A673 (cell line): ENCODE measurements at regions not wholly inside any gene's neighbourhood (a gene's known extent, or its start where the extent isn't known, plus 50 kb on each side); places are given as distances from the start of the nearest gene placed in this dataset.
"Not testable (repeated sequence)": the region's sequence is repeated elsewhere in the genome, so short reads cannot be mapped to it uniquely, and the experiment has no call there.

ENCODE experiments used
- BruUV-seq: library from RNA; stranded (reverse); fragments of 400-500 nt; replicated peaks from 2 replicates; lab custom pipeline; 2021; lab: Mats Ljungman, UMichigan
- CTCF ChIA-PET: fragments of 300-600 bp; sonication (Branson Sonifier 250); formaldehyde crosslinking; loops from one replicate; lab custom pipeline; 2022; ENCODE audit warnings: antibody characterized with exemption; lab: Charles Lee
- POLR2A ChIA-PET: fragments of 300-600 bp; sonication (Branson Sonifier 250); formaldehyde crosslinking; loops from one replicate; lab custom pipeline; 2022; ENCODE audit warnings: antibody characterized with exemption; ENCODE audit not compliant: low non-redundant PET; lab: Charles Lee
- DNase-seq: peaks from one replicate; pipeline ENCODE4 v3.0.0-alpha.2; 2015; ENCODE audit warnings: low spot score
- H3K27ac ChIP-seq: fragments of 200-600 bp; sonication (generic); 2 replicates; pipeline ENCODE4 v1.5.1; 2016; ENCODE audit warnings: mixed run types, low read depth, mild to moderate bottlenecking, mixed read lengths, antibody characterized with exemption, low read length; ENCODE audit not compliant: poor library complexity, severe bottlenecking
- H3K27me3 ChIP-seq: fragments of 200-600 bp; sonication (generic); replicated peaks from 2 replicates; pipeline ENCODE4 v1.6.1; 2017; ENCODE audit warnings: mixed run types, low read depth, mild to moderate bottlenecking, mixed read lengths, antibody characterized with exemption, low read length; ENCODE audit not compliant: insufficient read depth, poor library complexity
- H3K36me3 ChIP-seq: fragments of 200-600 bp; sonication (generic); 2 replicates; pipeline ENCODE4 v1.6.1; 2016; ENCODE audit warnings: mixed run types, mild to moderate bottlenecking, mixed read lengths, antibody characterized with exemption, low read length; ENCODE audit not compliant: insufficient read depth, poor library complexity, severe bottlenecking
- H3K4me1 ChIP-seq: fragments of 200-600 bp; sonication (generic); 2 replicates; pipeline ENCODE4 v1.6.1; 2017; ENCODE audit warnings: mixed run types, mild to moderate bottlenecking, mixed read lengths, antibody characterized with exemption, low read length; ENCODE audit not compliant: insufficient read depth, poor library complexity, severe bottlenecking
- H3K4me3 ChIP-seq: fragments of 200-600 bp; sonication (generic); 2 replicates; pipeline ENCODE4 v1.5.1; 2016; ENCODE audit warnings: low read depth, mixed run types, mild to moderate bottlenecking, mixed read lengths, low read length; ENCODE audit not compliant: poor library complexity, severe bottlenecking
- H3K9me3 ChIP-seq: fragments of 200-600 bp; sonication (generic); 2 replicates; pipeline ENCODE4 v1.6.1; 2016; ENCODE audit warnings: mixed run types, low read depth, mild to moderate bottlenecking, mixed read lengths, antibody characterized with exemption, low read length; ENCODE audit not compliant: poor library complexity, severe bottlenecking
- CTCF ChIP-seq: fragments of 300-800, 200-600 bp; sonication (generic); conservative IDR thresholded peaks from 2 replicates; pipeline ENCODE4 v1.5.1; 2017; ENCODE audit warnings: low read depth, mild to moderate bottlenecking, antibody characterized with exemption, low read length, moderate library complexity, mixed read lengths
- EZH2 ChIP-seq: fragments of 200-600 bp; sonication (generic); IDR thresholded peaks from 2 replicates; pipeline ENCODE4 v1.6.1; 2017; ENCODE audit warnings: borderline replicate concordance, low read depth, mild to moderate bottlenecking, mixed read lengths, antibody characterized with exemption, low read length; ENCODE audit not compliant: poor library complexity, severe bottlenecking
- intact Hi-C: fragments of 100-400 bp; cut with micrococcal nuclease; formaldehyde crosslinking; loops from one replicate; pipeline ENCODE4 v1.10.0; 2022; ENCODE audit not compliant: unreplicated experiment

GRCh38 chr7:65699715-65700356, 173.0 kb upstream of the VKORC1L1 start:
- H3K27me3 ChIP-seq, H3K36me3 ChIP-seq, H3K27ac ChIP-seq, intact Hi-C loops, POLR2A ChIA-PET, CTCF ChIA-PET, BruUV-seq, H3K9me3 ChIP-seq, H3K4me1 ChIP-seq, DNase-seq, H3K4me3 ChIP-seq: not testable (repeated sequence)

DNA sequence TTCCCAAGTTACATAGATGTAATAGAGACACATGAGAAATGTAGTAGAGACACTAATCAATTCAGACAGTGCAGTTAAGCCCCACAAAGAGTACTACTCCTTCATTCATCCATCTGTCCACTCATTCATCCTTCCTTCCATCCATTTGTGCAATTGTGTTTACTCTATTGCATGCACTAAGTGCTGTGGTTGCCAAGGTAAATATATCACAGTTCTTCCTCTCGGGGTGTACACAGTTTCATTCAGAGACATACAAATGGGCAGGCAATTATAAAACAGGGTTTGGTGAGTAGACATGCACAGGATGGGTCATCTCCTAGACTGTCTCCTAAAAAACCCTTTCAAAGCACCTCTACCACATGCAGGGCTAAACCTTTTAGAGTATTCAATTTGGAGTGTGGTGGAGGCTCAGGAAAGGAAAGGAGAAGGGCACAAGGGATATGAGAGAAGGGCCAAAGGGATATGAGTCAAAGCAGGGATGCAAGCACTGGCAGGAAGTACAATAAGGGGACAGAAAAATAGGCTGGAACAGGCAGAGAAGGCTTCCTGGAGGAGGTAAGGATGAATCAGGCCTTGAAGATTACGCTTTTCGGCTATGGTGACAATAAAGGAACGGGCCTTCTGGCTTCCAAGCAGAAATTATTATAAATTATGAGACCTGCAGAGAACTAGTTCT, 153.6 kb upstream of the VKORC1L1 start:
- H3K4me3 ChIP-seq, CTCF ChIA-PET, DNase-seq, H3K27ac ChIP-seq, H3K9me3 ChIP-seq, H3K36me3 ChIP-seq, POLR2A ChIA-PET, H3K27me3 ChIP-seq, BruUV-seq, intact Hi-C loops, H3K4me1 ChIP-seq: not testable (repeated sequence)

DNA sequence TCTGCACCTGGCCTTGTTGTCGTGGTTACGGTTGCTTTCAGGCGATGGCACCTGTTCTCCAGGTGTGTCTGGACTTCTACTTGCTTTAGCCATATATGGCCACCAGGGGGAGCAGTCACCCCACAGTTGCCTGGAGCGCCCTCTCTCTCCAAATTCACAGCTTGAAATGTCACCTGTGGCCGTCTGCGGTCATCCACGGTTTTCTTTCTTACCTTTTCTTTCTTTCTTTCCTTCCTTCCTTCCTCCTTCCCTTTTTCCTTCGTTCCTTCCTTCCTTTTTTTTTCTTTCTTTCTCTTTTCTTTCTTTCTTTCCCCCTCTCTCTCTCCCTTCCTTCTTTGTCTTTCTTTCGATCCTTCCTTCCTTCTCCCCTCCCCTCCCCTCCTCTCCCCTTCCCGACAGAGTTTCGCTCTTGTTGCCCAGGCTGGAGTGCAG, 150.5 kb upstream of the VKORC1L1 start:
- no peak for TF ChIP-seq EZH2
- TF ChIP-seq CTCF = peak; percentile 85
- no peaks in the 10 kb centered on the region for H3K9me3 ChIP-seq
- no TSS peak for BruUV-seq
- no peaks in the 10 kb centered on the region for H3K4me1 ChIP-seq
- ChIA-PET CTCF (interaction anchor here (0.6 kb wide), 2 partner anchors 417 to 506 kb away, joined by 3 to 13 read pairs; no protein-coding TSS in a partner anchor), POLR2A (interaction anchor here (0.7 kb wide), 1 partner anchor 286 kb away, joined by 4 read pairs; no protein-coding TSS in a partner anchor)
- H3K27ac ChIP-seq = no peak overlapping the region
- no peak overlapping the region for H3K4me3 ChIP-seq
- peak; percentile 33 for DNase-seq
- no peaks in the 10 kb centered on the region for H3K27me3 ChIP-seq
- intact Hi-C loops = no loop called here
- no peaks in the 10 kb centered on the region for H3K36me3 ChIP-seq

- H3K36me3 ChIP-seq, H3K4me3 ChIP-seq, H3K27me3 ChIP-seq, CTCF ChIA-PET, POLR2A ChIA-PET, H3K9me3 ChIP-seq, intact Hi-C loops, DNase-seq, H3K4me1 ChIP-seq, BruUV-seq, H3K27ac ChIP-seq: not testable (repeated sequence)
Observed at GRCh38 chr7:65727182-65727581, 145.7 kb upstream of the VKORC1L1 start.
